SK-N-SH treated with all-trans-retinoic acid at 6 μM for 48 hours (cell line): ENCODE measurements at regions not wholly inside any gene's neighbourhood (a gene's known extent, or its start where the extent isn't known, plus 50 kb on each side); places are given as distances from the start of the nearest gene placed in this dataset.

ENCODE experiments used
- ATAC-seq: fragments of 200-7000 bp; cut with Tn5 transposase; 3 replicates; pipeline ENCODE4 v1.9.1; 2020; ENCODE audit warnings: mild to moderate bottlenecking, moderate library complexity
- ARNTL ChIP-seq: fragments of 450-650 bp; formaldehyde crosslinking; IDR thresholded peaks from 2 replicates; pipeline ENCODE4 v1.5.0; 2020; ENCODE audit warnings: low read depth, mild to moderate bottlenecking, moderate library complexity, borderline replicate concordance
- BACH2 ChIP-seq: fragments of 250-450 bp; sonication (Bioruptor Pico); IDR thresholded peaks from 2 replicates; pipeline ENCODE4 v1.9.0; 2021; ENCODE audit warnings: mild to moderate bottlenecking, borderline replicate concordance
- CSDC2 ChIP-seq: fragments of 250-450 bp; sonication (Bioruptor Pico); IDR thresholded peaks from 2 replicates; pipeline ENCODE4 v1.5.0; 2020; ENCODE audit warnings: mild to moderate bottlenecking, moderate library complexity
- ESRRG ChIP-seq: fragments of 250-450 bp; sonication (Bioruptor Pico); IDR thresholded peaks from 2 replicates; pipeline ENCODE4 v1.6.1; 2021; ENCODE audit warnings: mild to moderate bottlenecking
- GLIS3 ChIP-seq: fragments of 250-450 bp; sonication (Bioruptor Pico); IDR thresholded peaks from 2 replicates; pipeline ENCODE4 v1.5.0; 2020; ENCODE audit warnings: mild to moderate bottlenecking, moderate library complexity
- ISL1 ChIP-seq: fragments of 250-450 bp; sonication (Bioruptor Pico); IDR thresholded peaks from 2 replicates; pipeline ENCODE4 v2.1.2; 2022; ENCODE audit warnings: mild to moderate bottlenecking, moderate library complexity
- OSR1 ChIP-seq: fragments of 250-450 bp; sonication (Bioruptor Pico); IDR thresholded peaks from 2 replicates; pipeline ENCODE4 v1.8.0; 2022; ENCODE audit warnings: moderate library complexity, mild to moderate bottlenecking, inconsistent platforms
- PPARA ChIP-seq: fragments of 250-450 bp; sonication (Bioruptor Pico); IDR thresholded peaks from 2 replicates; pipeline ENCODE4 v1.5.0; 2020; ENCODE audit warnings: mild to moderate bottlenecking, borderline replicate concordance
- RARB ChIP-seq: fragments of 250-450 bp; sonication (Bioruptor Pico); IDR thresholded peaks from 2 replicates; pipeline ENCODE4 v1.8.0; 2021; ENCODE audit warnings: mild to moderate bottlenecking, moderate library complexity
- SNAI2 ChIP-seq: fragments of 250-450 bp; sonication (Bioruptor Pico); IDR thresholded peaks from 2 replicates; pipeline ENCODE4 v1.5.0; 2020; ENCODE audit warnings: mild to moderate bottlenecking, moderate library complexity
- TCF4 ChIP-seq: fragments of 250-450 bp; sonication (Bioruptor Pico); IDR thresholded peaks from 2 replicates; pipeline ENCODE4 v1.8.0; 2021; ENCODE audit warnings: mild to moderate bottlenecking, moderate library complexity, borderline replicate concordance
- TOX ChIP-seq: fragments of 250-450 bp; sonication (Bioruptor Pico); IDR thresholded peaks from 2 replicates; pipeline ENCODE4 v1.8.0; 2021; ENCODE audit warnings: mild to moderate bottlenecking, moderate library complexity, borderline replicate concordance
- ZC3H10 ChIP-seq: fragments of 250-450 bp; sonication (Bioruptor Pico); IDR thresholded peaks from 2 replicates; pipeline ENCODE4 v1.5.1; 2021; ENCODE audit warnings: mild to moderate bottlenecking, moderate library complexity
- ZFP30 ChIP-seq: fragments of 450-650 bp; formaldehyde crosslinking; IDR thresholded peaks from 2 replicates; pipeline ENCODE4 v1.5.0; 2022; ENCODE audit warnings: mild to moderate bottlenecking, moderate library complexity
- ZNF70 ChIP-seq: fragments of 450-650 bp; formaldehyde crosslinking; IDR thresholded peaks from 2 replicates; pipeline ENCODE4 v1.5.0; 2020; ENCODE audit warnings: mild to moderate bottlenecking, moderate library complexity
- TF ChIP-seq, protein P1 (sequence below): fragments of 250-450 bp; sonication (Bioruptor Pico); IDR thresholded peaks from 2 replicates; pipeline ENCODE4 v1.5.0; 2020; ENCODE audit warnings: mild to moderate bottlenecking, moderate library complexity
- TF ChIP-seq, protein P2 (sequence below): fragments of 250-450 bp; sonication (Bioruptor Pico); IDR thresholded peaks from 2 replicates; pipeline ENCODE4 v1.5.1; 2021; ENCODE audit warnings: mild to moderate bottlenecking, moderate library complexity
- TF ChIP-seq, protein P3 (sequence below): fragments of 250-450 bp; sonication (Bioruptor Pico); IDR thresholded peaks from 2 replicates; pipeline ENCODE4 v1.8.0; 2020; ENCODE audit warnings: mild to moderate bottlenecking, moderate library complexity, borderline replicate concordance
- TF ChIP-seq, protein P4 (sequence below): fragments of 250-450 bp; sonication (Bioruptor Pico); IDR thresholded peaks from 2 replicates; pipeline ENCODE4 v1.5.1; 2020; ENCODE audit warnings: low read depth, mild to moderate bottlenecking, moderate library complexity

DNA sequence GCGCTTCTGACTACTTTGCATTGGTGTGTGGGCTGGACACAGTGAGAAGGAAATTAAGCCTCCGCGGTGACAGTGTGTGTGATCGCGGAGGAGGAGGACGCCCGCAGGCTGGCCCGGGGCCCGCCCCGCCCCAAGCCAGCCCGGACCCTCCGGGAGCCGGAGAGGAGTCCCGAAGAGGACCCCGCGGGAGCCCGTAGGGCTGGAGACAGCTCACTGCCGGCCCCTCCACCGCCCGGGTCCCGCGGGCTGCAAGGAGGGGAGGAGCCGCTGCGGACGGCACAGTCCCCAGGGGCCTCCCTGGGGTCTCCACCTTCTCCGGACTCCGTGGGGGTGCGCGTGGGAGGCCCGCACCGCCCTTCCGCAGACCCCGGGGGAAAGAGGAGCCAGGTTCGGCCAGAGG is 146.4 kb upstream of the ERCC6L2 start:
- no peak for ATAC-seq

DNA sequence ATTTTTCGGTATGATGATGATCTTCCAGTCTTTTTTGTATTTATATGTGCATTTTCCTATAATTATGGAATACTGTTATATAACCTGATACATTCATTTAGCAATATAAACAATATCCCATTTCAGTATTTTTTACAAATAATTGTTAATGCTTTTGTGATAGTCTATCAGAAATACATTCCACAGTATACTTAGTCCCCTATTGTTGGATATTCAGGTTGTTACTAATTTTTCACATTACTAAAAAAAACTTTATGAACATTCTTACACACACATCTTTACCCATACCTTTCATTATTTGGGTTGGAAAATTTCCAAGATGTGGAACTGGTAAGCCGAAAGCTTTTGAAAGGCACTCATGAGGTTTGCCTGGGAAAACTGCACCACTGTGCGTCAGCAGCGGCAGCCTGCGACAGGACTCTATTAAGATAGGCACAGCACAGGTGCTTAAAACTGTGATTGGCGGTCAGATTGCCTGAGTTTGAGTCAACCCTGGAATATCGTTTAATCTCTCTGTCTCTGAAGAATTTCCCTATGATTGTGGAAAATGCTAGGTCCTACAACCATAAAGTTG is 147.5 kb upstream of the ERCC6L2 start:
- ATAC-seq, result no peak
- TF ChIP-seq RARB (CRISPR knock-in tag) (no peak), ZFP30 (CRISPR knock-in tag) (no peak), ISL1 (no peak), SNAI2 (CRISPR knock-in tag) (no peak)
- TF ChIP-seq, protein P1, sequence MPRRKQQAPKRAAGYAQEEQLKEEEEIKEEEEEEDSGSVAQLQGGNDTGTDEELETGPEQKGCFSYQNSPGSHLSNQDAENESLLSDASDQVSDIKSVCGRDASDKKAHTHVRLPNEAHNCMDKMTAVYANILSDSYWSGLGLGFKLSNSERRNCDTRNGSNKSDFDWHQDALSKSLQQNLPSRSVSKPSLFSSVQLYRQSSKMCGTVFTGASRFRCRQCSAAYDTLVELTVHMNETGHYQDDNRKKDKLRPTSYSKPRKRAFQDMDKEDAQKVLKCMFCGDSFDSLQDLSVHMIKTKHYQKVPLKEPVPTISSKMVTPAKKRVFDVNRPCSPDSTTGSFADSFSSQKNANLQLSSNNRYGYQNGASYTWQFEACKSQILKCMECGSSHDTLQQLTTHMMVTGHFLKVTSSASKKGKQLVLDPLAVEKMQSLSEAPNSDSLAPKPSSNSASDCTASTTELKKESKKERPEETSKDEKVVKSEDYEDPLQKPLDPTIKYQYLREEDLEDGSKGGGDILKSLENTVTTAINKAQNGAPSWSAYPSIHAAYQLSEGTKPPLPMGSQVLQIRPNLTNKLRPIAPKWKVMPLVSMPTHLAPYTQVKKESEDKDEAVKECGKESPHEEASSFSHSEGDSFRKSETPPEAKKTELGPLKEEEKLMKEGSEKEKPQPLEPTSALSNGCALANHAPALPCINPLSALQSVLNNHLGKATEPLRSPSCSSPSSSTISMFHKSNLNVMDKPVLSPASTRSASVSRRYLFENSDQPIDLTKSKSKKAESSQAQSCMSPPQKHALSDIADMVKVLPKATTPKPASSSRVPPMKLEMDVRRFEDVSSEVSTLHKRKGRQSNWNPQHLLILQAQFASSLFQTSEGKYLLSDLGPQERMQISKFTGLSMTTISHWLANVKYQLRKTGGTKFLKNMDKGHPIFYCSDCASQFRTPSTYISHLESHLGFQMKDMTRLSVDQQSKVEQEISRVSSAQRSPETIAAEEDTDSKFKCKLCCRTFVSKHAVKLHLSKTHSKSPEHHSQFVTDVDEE (CRISPR knock-in tag), result no peak
- TF ChIP-seq, protein P2, sequence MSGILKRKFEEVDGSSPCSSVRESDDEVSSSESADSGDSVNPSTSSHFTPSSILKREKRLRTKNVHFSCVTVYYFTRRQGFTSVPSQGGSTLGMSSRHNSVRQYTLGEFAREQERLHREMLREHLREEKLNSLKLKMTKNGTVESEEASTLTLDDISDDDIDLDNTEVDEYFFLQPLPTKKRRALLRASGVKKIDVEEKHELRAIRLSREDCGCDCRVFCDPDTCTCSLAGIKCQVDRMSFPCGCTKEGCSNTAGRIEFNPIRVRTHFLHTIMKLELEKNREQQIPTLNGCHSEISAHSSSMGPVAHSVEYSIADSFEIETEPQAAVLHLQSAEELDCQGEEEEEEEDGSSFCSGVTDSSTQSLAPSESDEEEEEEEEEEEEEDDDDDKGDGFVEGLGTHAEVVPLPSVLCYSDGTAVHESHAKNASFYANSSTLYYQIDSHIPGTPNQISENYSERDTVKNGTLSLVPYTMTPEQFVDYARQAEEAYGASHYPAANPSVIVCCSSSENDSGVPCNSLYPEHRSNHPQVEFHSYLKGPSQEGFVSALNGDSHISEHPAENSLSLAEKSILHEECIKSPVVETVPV, result no peak

More for the DNA sequence above, 146.4 kb upstream of the ERCC6L2 start:
- TF ChIP-seq ESRRG (CRISPR knock-in tag), result no peak
- TF ChIP-seq ZFP30 (CRISPR knock-in tag), result no peak
- TF ChIP-seq RARB (CRISPR knock-in tag), result no peak
- TF ChIP-seq TCF4, result no peak
- TF ChIP-seq BACH2 (CRISPR knock-in tag), result no peak
- TF ChIP-seq, protein P1 (CRISPR knock-in tag), result no peak
- TF ChIP-seq GLIS3 (CRISPR knock-in tag), result no peak
- TF ChIP-seq, protein P3, sequence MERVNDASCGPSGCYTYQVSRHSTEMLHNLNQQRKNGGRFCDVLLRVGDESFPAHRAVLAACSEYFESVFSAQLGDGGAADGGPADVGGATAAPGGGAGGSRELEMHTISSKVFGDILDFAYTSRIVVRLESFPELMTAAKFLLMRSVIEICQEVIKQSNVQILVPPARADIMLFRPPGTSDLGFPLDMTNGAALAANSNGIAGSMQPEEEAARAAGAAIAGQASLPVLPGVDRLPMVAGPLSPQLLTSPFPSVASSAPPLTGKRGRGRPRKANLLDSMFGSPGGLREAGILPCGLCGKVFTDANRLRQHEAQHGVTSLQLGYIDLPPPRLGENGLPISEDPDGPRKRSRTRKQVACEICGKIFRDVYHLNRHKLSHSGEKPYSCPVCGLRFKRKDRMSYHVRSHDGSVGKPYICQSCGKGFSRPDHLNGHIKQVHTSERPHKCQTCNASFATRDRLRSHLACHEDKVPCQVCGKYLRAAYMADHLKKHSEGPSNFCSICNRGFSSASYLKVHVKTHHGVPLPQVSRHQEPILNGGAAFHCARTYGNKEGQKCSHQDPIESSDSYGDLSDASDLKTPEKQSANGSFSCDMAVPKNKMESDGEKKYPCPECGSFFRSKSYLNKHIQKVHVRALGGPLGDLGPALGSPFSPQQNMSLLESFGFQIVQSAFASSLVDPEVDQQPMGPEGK, result no peak
- no peak for TF ChIP-seq ZC3H10 (CRISPR knock-in tag)
- TF ChIP-seq CSDC2 (CRISPR knock-in tag), result no peak
- TF ChIP-seq ZNF70 (CRISPR knock-in tag), result no peak
- TF ChIP-seq, protein P4, sequence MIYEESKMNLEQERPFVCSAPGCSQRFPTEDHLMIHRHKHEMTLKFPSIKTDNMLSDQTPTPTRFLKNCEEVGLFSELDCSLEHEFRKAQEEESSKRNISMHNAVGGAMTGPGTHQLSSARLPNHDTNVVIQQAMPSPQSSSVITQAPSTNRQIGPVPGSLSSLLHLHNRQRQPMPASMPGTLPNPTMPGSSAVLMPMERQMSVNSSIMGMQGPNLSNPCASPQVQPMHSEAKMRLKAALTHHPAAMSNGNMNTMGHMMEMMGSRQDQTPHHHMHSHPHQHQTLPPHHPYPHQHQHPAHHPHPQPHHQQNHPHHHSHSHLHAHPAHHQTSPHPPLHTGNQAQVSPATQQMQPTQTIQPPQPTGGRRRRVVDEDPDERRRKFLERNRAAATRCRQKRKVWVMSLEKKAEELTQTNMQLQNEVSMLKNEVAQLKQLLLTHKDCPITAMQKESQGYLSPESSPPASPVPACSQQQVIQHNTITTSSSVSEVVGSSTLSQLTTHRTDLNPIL (CRISPR knock-in tag), result no peak
- no peak for TF ChIP-seq ARNTL
- no peak for TF ChIP-seq ISL1
- TF ChIP-seq PPARA (CRISPR knock-in tag), result no peak
- no peak for TF ChIP-seq TOX (CRISPR knock-in tag)
- TF ChIP-seq SNAI2 (CRISPR knock-in tag), result no peak
- TF ChIP-seq OSR1 (CRISPR knock-in tag), result no peak

DNA sequence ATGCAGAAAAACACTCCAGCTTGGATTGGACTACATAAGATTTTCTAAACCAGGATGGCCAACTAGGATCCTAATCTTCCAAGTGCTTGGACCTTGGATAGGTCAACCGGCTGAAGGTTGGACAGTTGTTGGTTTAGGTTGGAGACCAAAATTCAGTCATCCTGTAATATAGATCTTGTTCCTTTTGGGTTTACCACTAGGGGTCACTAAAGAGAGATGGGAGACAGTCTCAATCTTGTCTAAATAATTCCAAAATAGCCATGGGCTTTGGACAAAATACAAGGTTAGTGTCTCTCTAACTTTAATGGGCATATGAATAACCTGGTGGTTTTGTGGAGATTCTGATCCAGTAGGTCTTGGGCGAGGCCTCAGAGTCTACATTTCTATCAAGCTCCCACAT is 148.7 kb upstream of the ERCC6L2 start:
- TF ChIP-seq, protein P4 (CRISPR knock-in tag), result no peak
- no peak for TF ChIP-seq ZFP30 (CRISPR knock-in tag)
- no peak for TF ChIP-seq OSR1 (CRISPR knock-in tag)
- ATAC-seq, result peak; percentile 84
